Epithelial cell of esophagus (primary cell): ENCODE measurements at regions not wholly inside any gene's neighbourhood (a gene's known extent, or its start where the extent isn't known, plus 50 kb on each side); places are given as distances from the start of the nearest gene placed in this dataset.

Experiments
- DNase-seq: peaks from one replicate; pipeline ENCODE4 v3.0.0; 2010; ENCODE audit warnings: low read depth
- H3K4me3 ChIP-seq: 2 replicates; pipeline ENCODE4 v1.5.1; 2011; ENCODE audit warnings: mild to moderate bottlenecking, low read length, control low read depth
- CTCF ChIP-seq: IDR thresholded peaks from 2 replicates; pipeline ENCODE4 v1.5.1; 2011; ENCODE audit warnings: low read depth, mild to moderate bottlenecking, low read length, control low read depth, inconsistent platforms; ENCODE audit not compliant: insufficient read depth; ENCODE audit errors: missing control alignments

GRCh38 chr7:156224833-156225225 lies 412.6 kb upstream of the SHH start:
- no peak for TF ChIP-seq CTCF
- DNase-seq: no peak

GRCh38 chr7:156223935-156224832 lies 411.9 kb upstream of the SHH start:
- H3K4me3 ChIP-seq: no peak overlapping the region
- DNase-seq: no peak
- TF ChIP-seq CTCF: no peak

More at GRCh38 chr7:156224833-156225225, 412.6 kb upstream of the SHH start:
- H3K4me3 ChIP-seq: no peak overlapping the region

GRCh38 chr7:156222611-156223010 lies 410.3 kb upstream of the SHH start:
- no peak overlapping the region for H3K4me3 ChIP-seq
- TF ChIP-seq CTCF: no peak
- no peak for DNase-seq

GRCh38 chr7:156222151-156222550 lies 409.9 kb upstream of the SHH start:
- no peak overlapping the region for H3K4me3 ChIP-seq
- no peak for DNase-seq
- TF ChIP-seq CTCF: no peak

- no peak overlapping the region for H3K4me3 ChIP-seq
- no peak for TF ChIP-seq CTCF
- DNase-seq: no peak
These were observed 408.4 kb upstream of the SHH start for GRCh38 chr7:156220701-156221100.

- no peak for TF ChIP-seq CTCF
- DNase-seq: no peak
- no peak overlapping the region for H3K4me3 ChIP-seq
These were observed 407.9 kb upstream of the SHH start for GRCh38 chr7:156220078-156220605.
